H9 (cell line): ENCODE measurements at regions not wholly inside any gene's neighbourhood (a gene's known extent, or its start where the extent isn't known, plus 50 kb on each side); places are given as distances from the start of the nearest gene placed in this dataset.

Experiments
- DNase-seq: peaks from one replicate; pipeline ENCODE4 v3.0.0-alpha.2; 2017
- H2AFZ ChIP-seq: one replicate; pipeline ENCODE4 v1.6.1; 2013; ENCODE audit warnings: mild to moderate bottlenecking, low read length, control low read depth, moderate library complexity
- H2AK5ac ChIP-seq: 2 replicates; pipeline ENCODE4 v1.6.1; 2013; ENCODE audit warnings: low read length, control low read depth, mixed read lengths; ENCODE audit not compliant: insufficient read length
- H2BK120ac ChIP-seq: one replicate; pipeline ENCODE4 v1.6.1; 2013; ENCODE audit warnings: low read depth, mild to moderate bottlenecking, low read length, control low read depth, inconsistent platforms; ENCODE audit not compliant: poor library complexity, severe bottlenecking
- H2BK12ac ChIP-seq: 2 replicates; pipeline ENCODE4 v1.6.1; 2013; ENCODE audit warnings: low read length, control low read depth, mixed read lengths, low read depth; ENCODE audit not compliant: insufficient read length
- H2BK15ac ChIP-seq: 2 replicates; pipeline ENCODE4 v1.6.1; 2013; ENCODE audit warnings: low read depth, low read length, control low read depth
- H2BK20ac ChIP-seq: one replicate; pipeline ENCODE4 v1.6.1; 2013; ENCODE audit warnings: low read depth, mild to moderate bottlenecking, low read length, control low read depth, inconsistent platforms; ENCODE audit not compliant: poor library complexity, severe bottlenecking
- H2BK5ac ChIP-seq: 2 replicates; pipeline ENCODE4 v1.6.1; 2013; ENCODE audit warnings: low read length, control low read depth, mixed read lengths; ENCODE audit not compliant: insufficient read length
- H3K14ac ChIP-seq: 2 replicates; pipeline ENCODE4 v1.6.1; 2013; ENCODE audit warnings: low read length, control low read depth; ENCODE audit not compliant: insufficient read depth
- H3K18ac ChIP-seq: 2 replicates; pipeline ENCODE4 v1.6.1; 2013; ENCODE audit warnings: low read depth, mild to moderate bottlenecking, mixed read lengths, low read length, control low read depth; ENCODE audit not compliant: insufficient read length
- H3K23ac ChIP-seq: 2 replicates; pipeline ENCODE4 v1.6.1; 2013; ENCODE audit warnings: low read length, control low read depth, mixed read lengths, low read depth; ENCODE audit not compliant: insufficient read length
- H3K23me2 ChIP-seq: 2 replicates; pipeline ENCODE4 v1.6.1; 2013; ENCODE audit warnings: low read depth, mild to moderate bottlenecking, mixed read lengths, low read length, control low read depth; ENCODE audit not compliant: insufficient read length, poor library complexity, severe bottlenecking
- H3K27ac ChIP-seq: 2 replicates; pipeline ENCODE4 v1.5.1; 2013; ENCODE audit warnings: low read length, control low read depth, mixed read lengths, low read depth; ENCODE audit not compliant: insufficient read length
- H3K27me3 ChIP-seq: 2 replicates; pipeline ENCODE4 v1.6.1; 2013; ENCODE audit warnings: low read length, control low read depth, inconsistent platforms; ENCODE audit not compliant: insufficient read depth
- H3K4ac ChIP-seq: 2 replicates; pipeline ENCODE4 v1.6.1; 2013; ENCODE audit warnings: low read depth, mild to moderate bottlenecking, control low read depth, inconsistent platforms, low read length, moderate library complexity
- H3K4me1 ChIP-seq: 2 replicates; pipeline ENCODE4 v1.6.1; 2013; ENCODE audit warnings: low read length, control low read depth, inconsistent platforms; ENCODE audit not compliant: insufficient read depth
- H3K4me2 ChIP-seq: 2 replicates; pipeline ENCODE4 v1.6.1; 2013; ENCODE audit warnings: low read length, control low read depth, mixed read lengths; ENCODE audit not compliant: insufficient read length, insufficient read depth
- H3K56ac ChIP-seq: 2 replicates; pipeline ENCODE4 v1.6.1; 2013; ENCODE audit warnings: low read depth, mild to moderate bottlenecking, mixed read lengths, low read length, control low read depth; ENCODE audit not compliant: insufficient read length
- H3K79me1 ChIP-seq: 2 replicates; pipeline ENCODE4 v1.6.1; 2013; ENCODE audit warnings: low read depth, mild to moderate bottlenecking, moderate library complexity, low read length, control low read depth, inconsistent platforms; ENCODE audit not compliant: insufficient read depth, poor library complexity, severe bottlenecking
- H3K79me2 ChIP-seq: 2 replicates; pipeline ENCODE4 v1.6.1; 2013; ENCODE audit warnings: low read length, control low read depth, inconsistent platforms; ENCODE audit not compliant: insufficient read depth
- H3K9ac ChIP-seq: 2 replicates; pipeline ENCODE4 v1.6.1; 2013; ENCODE audit warnings: low read length, control low read depth, mixed read lengths; ENCODE audit not compliant: insufficient read length; ENCODE audit errors: extremely low read depth
- H3K9me3 ChIP-seq: one replicate; pipeline ENCODE4 v1.6.1; 2013; ENCODE audit warnings: low read depth, low read length, inconsistent platforms; ENCODE audit not compliant: control insufficient read depth
- H3T11ph ChIP-seq: one replicate; pipeline ENCODE4 v1.6.1; 2013; ENCODE audit warnings: mild to moderate bottlenecking, low read length, control low read depth, inconsistent platforms
- H4K20me1 ChIP-seq: one replicate; pipeline ENCODE4 v1.6.1; 2013; ENCODE audit not compliant: control insufficient read depth, insufficient read length, insufficient read depth
- H4K5ac ChIP-seq: 2 replicates; pipeline ENCODE4 v1.6.1; 2013; ENCODE audit warnings: low read depth, mild to moderate bottlenecking, mixed read lengths, low read length, control low read depth; ENCODE audit not compliant: insufficient read length
- H4K8ac ChIP-seq: replicated peaks from 2 replicates; pipeline ENCODE4 v1.6.1; 2013; ENCODE audit warnings: low read length, control low read depth, mixed read lengths, low read depth; ENCODE audit not compliant: insufficient read length
- H4K91ac ChIP-seq: 2 replicates; pipeline ENCODE4 v1.6.1; 2013; ENCODE audit warnings: low read depth, mild to moderate bottlenecking, moderate library complexity, mixed read lengths, low read length, control low read depth; ENCODE audit not compliant: insufficient read length
- H3K27ac Mint-ChIP-seq, 3 experiments: 2 replicates in 2 of 3; 3 replicates in 1 of 3; pipeline ENCODE4 v1.8.0; 2020 to 2021; ENCODE audit warnings: mixed read lengths in 3 of 3, mild to moderate bottlenecking in 1 of 3, moderate library complexity in 1 of 3
- H3K27me3 Mint-ChIP-seq: 2 replicates; pipeline ENCODE4 v1.8.0; 2021; ENCODE audit warnings: low read depth, mild to moderate bottlenecking, moderate library complexity, mixed read lengths
- H3K36me3 Mint-ChIP-seq, 3 experiments: 2 replicates in 2 of 3; 3 replicates in 1 of 3; pipeline ENCODE4 v1.8.0; 2020 to 2021; ENCODE audit warnings: low read depth in 3 of 3, mixed read lengths in 3 of 3; ENCODE audit not compliant: insufficient read depth in 1 of 3
- H3K4me1 Mint-ChIP-seq, 2 experiments: 2 replicates each; pipeline ENCODE4 v1.8.0; 2020; ENCODE audit warnings: mixed read lengths in 2 of 2
- H3K4me3 Mint-ChIP-seq, 2 experiments: 2 replicates in 1 of 2; 3 replicates in 1 of 2; pipeline ENCODE4 v1.8.0; 2020 to 2021; ENCODE audit warnings: mild to moderate bottlenecking in 2 of 2, mixed read lengths in 2 of 2, moderate library complexity in 1 of 2
- H3K9me3 Mint-ChIP-seq, 2 experiments: 2 replicates in 1 of 2; 3 replicates in 1 of 2; pipeline ENCODE4 v1.8.0; 2020; ENCODE audit warnings: mild to moderate bottlenecking in 2 of 2, mixed read lengths in 2 of 2, moderate library complexity in 1 of 2
- CTCF ChIP-seq: fragments of 200-600 bp; sonication (generic); conservative IDR thresholded peaks from 3 replicates; pipeline ENCODE4 v1.8.0; 2021; ENCODE audit warnings: antibody characterized with exemption, mild to moderate bottlenecking
- WGBS: extraction: QIAGEN DNeasy Blood & Tissue Kit; methylation state at CpG from one replicate; pipeline ENCODE4 v1.1.7; 2013; ENCODE audit warnings: missing lambda C conversion rate, low lambda C conversion rate, mixed read lengths; ENCODE audit not compliant: insufficient read length; ENCODE audit errors: extremely low coverage; 5-methylcytosine and 5-hydroxymethylcytosine counted together

DNA sequence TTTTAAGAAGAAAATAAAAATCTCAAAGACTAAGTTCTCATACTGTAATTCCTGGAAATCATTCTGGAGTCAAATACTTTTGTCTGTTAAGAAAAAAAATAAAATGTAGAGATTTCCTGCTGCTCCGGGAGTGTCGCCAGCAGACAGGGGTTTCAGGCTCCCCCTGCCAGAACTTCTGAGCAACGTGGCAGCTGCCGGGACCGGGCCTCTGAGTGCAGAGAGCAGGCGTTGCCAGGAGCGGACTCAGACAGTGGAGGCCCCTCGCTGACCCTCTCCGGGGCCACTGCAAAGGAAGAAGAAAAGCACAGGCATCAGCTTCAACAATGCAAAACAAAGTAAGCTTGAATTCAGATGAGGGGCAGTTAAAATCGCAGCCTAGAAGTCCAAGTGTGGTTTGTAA, 95.5 kb downstream of the THBS2 start:
- no peak overlapping the region for H2BK12ac ChIP-seq
- H3K27ac ChIP-seq, result no peak overlapping the region
- H3K36me3 Mint-ChIP-seq, result peaks cover 0 to 4% (median 0%) of the 10 kb centered on the region in 3 experiments; a peak in 2 of 7 replicates
- no peak overlapping the region for H3K4ac ChIP-seq
- H2AK5ac ChIP-seq, result no peak overlapping the region
- H3K18ac ChIP-seq, result no peak overlapping the region
- H4K8ac ChIP-seq, result no peak overlapping the region
- H3K14ac ChIP-seq, result no peak overlapping the region
- no peaks in the 10 kb centered on the region for H3K27me3 ChIP-seq
- no peak for DNase-seq
- no peaks in the 10 kb centered on the region for H4K20me1 ChIP-seq
- H2BK20ac ChIP-seq, result no peak overlapping the region
- H3K4me3 Mint-ChIP-seq, result no peak overlapping the region
- H3K79me2 ChIP-seq, result no peaks in the 10 kb centered on the region
- no peaks in the 10 kb centered on the region; a peak in 2 of 4 replicates for H3K4me1 Mint-ChIP-seq
- H3T11ph ChIP-seq, result no peak overlapping the region
- no peaks in the 10 kb centered on the region for H3K79me1 ChIP-seq
- H3K27me3 Mint-ChIP-seq, result peaks cover 4% of the 10 kb centered on the region
- no peak for TF ChIP-seq CTCF
- H3K56ac ChIP-seq, result no peak overlapping the region
- no peak overlapping the region for H3K9ac ChIP-seq
- H4K91ac ChIP-seq, result no peak overlapping the region
- H2BK5ac ChIP-seq, result no peak overlapping the region
- no peak overlapping the region for H4K5ac ChIP-seq
- no peaks in the 10 kb centered on the region for H3K23me2 ChIP-seq
- H3K9me3 Mint-ChIP-seq, result peaks cover 3 to 9% of the 10 kb centered on the region in 2 experiments; a peak in 4 of 5 replicates
- no peaks in the 10 kb centered on the region for H3K9me3 ChIP-seq
- peaks cover 3% of the 10 kb centered on the region; the same call in 1 of the 2 replicates for H3K4me1 ChIP-seq
- H2BK15ac ChIP-seq, result no peak overlapping the region
- H2BK120ac ChIP-seq, result no peak overlapping the region
- no peak overlapping the region for H3K23ac ChIP-seq
- H3K4me2 ChIP-seq, result no peak overlapping the region
- WGBS, result no CpG with 5 or more reads among the region's 10 CpGs
- no peak overlapping the region for H2AFZ ChIP-seq
- no peak overlapping the region; a peak in 1 of 7 replicates for H3K27ac Mint-ChIP-seq
